Endothelial cell of umbilical vein (primary cell): ENCODE measurements at regions not wholly inside any gene's neighbourhood (a gene's known extent, or its start where the extent isn't known, plus 50 kb on each side); places are given as distances from the start of the nearest gene placed in this dataset.

Experiments used
- BruUV-seq: library from RNA; stranded (reverse); fragments of 400-500 nt; replicated peaks from 2 replicates; lab custom pipeline; 2021; lab: Mats Ljungman, UMichigan
- CTCF ChIA-PET: fragments of 300-600, 350-600 bp; sonication (Branson Sonifier 250); formaldehyde crosslinking; loops from one replicate; lab custom pipeline; 2021; ENCODE audit warnings: antibody characterized with exemption, inconsistent platforms; lab: Charles Lee
- POLR2A ChIA-PET: fragments of 300-600, 350-600 bp; sonication (Branson Sonifier 250); formaldehyde crosslinking; loops from one replicate; lab custom pipeline; 2021; ENCODE audit warnings: antibody characterized with exemption, inconsistent platforms; lab: Charles Lee
- DNase-seq: peaks from one replicate; pipeline ENCODE4 v3.0.0-alpha.2; 2011; ENCODE audit warnings: low read depth, low spot score
- FAIRE-seq: peaks from 2 replicates; lab custom pipeline; 2011; peaks lifted over from hg19 to GRCh38; lab: Jason Lieb, UNC
- H2AFZ ChIP-seq: 2 replicates; pipeline ENCODE4 v1.6.0; 2012; ENCODE audit warnings: low read depth, low read length, control low read depth, inconsistent platforms
- H3K27ac ChIP-seq: 2 replicates; pipeline ENCODE4 v1.5.1; 2011; ENCODE audit warnings: low read depth, mild to moderate bottlenecking, control low read depth, low read length, moderate library complexity; ENCODE audit not compliant: insufficient read depth
- H3K27me3 ChIP-seq, 2 experiments: 2 replicates each; pipeline versions ENCODE4 v1.6.0 to v1.6.1; 2011; ENCODE audit warnings: low read length in 2 of 2, mixed read lengths in 1 of 2; ENCODE audit not compliant: control insufficient read depth in 2 of 2, insufficient read depth in 2 of 2
- H3K36me3 ChIP-seq, 2 experiments: 2 replicates in 1 of 2; 3 replicates in 1 of 2; pipeline ENCODE4 v1.5.1; 2011; ENCODE audit warnings: low read length in 2 of 2, mild to moderate bottlenecking in 1 of 2, moderate library complexity in 1 of 2; ENCODE audit not compliant: control insufficient read depth in 2 of 2, insufficient read depth in 2 of 2; ENCODE audit errors: extremely low read depth in 1 of 2
- H3K4me1 ChIP-seq: 3 replicates; pipeline ENCODE4 v1.5.1; 2011; ENCODE audit warnings: mild to moderate bottlenecking, low read length; ENCODE audit not compliant: control insufficient read depth, insufficient read depth; ENCODE audit errors: extremely low read depth
- H3K4me2 ChIP-seq: 2 replicates; pipeline ENCODE4 v1.6.1; 2011; ENCODE audit warnings: low read length, control low read depth, mixed read lengths; ENCODE audit not compliant: insufficient read depth
- H3K4me3 ChIP-seq, 3 experiments: fragments of 200-600 bp in 1 of 3; sonication (generic), shearing (Covaris generic) in 1 of 3; replicated peaks in 1 of 3; 2 replicates each; pipeline ENCODE4 v1.5.1; 2011 to 2016; ENCODE audit warnings: control low read depth in 3 of 3, low read length in 3 of 3, mild to moderate bottlenecking in 2 of 3, inconsistent platforms in 1 of 3, low read depth in 1 of 3, moderate library complexity in 1 of 3; ENCODE audit not compliant: insufficient read depth in 1 of 3
- H3K79me2 ChIP-seq: 2 replicates; pipeline ENCODE4 v1.6.0; 2012; ENCODE audit warnings: low read length, inconsistent platforms; ENCODE audit not compliant: control insufficient read depth, insufficient read depth
- H3K9ac ChIP-seq: replicated peaks from 2 replicates; pipeline ENCODE3; 2011; ENCODE audit warnings: low read length, control low read depth; ENCODE audit not compliant: insufficient read depth; ENCODE audit errors: extremely low read depth
- H3K9me1 ChIP-seq: replicated peaks from 3 replicates; pipeline ENCODE4 v1.6.0; 2011; ENCODE audit warnings: mild to moderate bottlenecking, low read length; ENCODE audit not compliant: control insufficient read depth, insufficient read depth; ENCODE audit errors: extremely low read depth
- H3K9me3 ChIP-seq: replicated peaks from 2 replicates; pipeline ENCODE4 v1.5.1; 2012; ENCODE audit warnings: low read length, inconsistent platforms; ENCODE audit not compliant: control insufficient read depth, insufficient read depth
- H4K20me1 ChIP-seq: replicated peaks from 2 replicates; pipeline ENCODE3; 2011; ENCODE audit warnings: mild to moderate bottlenecking, low read length; ENCODE audit not compliant: control insufficient read depth, insufficient read depth; ENCODE audit errors: extremely low read depth
- EZH2 ChIP-seq: IDR thresholded peaks from 2 replicates; pipeline ENCODE4 v1.6.1; 2012; ENCODE audit warnings: borderline replicate concordance, low read depth, mild to moderate bottlenecking, moderate library complexity, low read length, inconsistent platforms; ENCODE audit not compliant: severe bottlenecking
- FOS ChIP-seq: IDR thresholded peaks from 2 replicates; pipeline ENCODE4 v1.6.1; 2011; ENCODE audit warnings: mild to moderate bottlenecking, low read length, moderate library complexity, borderline replicate concordance; ENCODE audit not compliant: insufficient read depth
- GATA2 ChIP-seq: IDR thresholded peaks from 2 replicates; pipeline ENCODE4 v1.7.0; 2011; ENCODE audit warnings: low read depth, mild to moderate bottlenecking, moderate library complexity, mixed read lengths, low read length; ENCODE audit not compliant: insufficient read length, insufficient read depth
- JUN ChIP-seq: IDR thresholded peaks from 2 replicates; pipeline ENCODE4 v1.6.1; 2011; ENCODE audit warnings: borderline replicate concordance, low read depth; ENCODE audit not compliant: insufficient read length, insufficient read depth
- MYC ChIP-seq: IDR thresholded peaks from one replicate; pipeline ENCODE4 v1.6.1; 2011; ENCODE audit warnings: mild to moderate bottlenecking, low read depth, low read length
- POLR2AphosphoS5 ChIP-seq: IDR thresholded peaks from 2 replicates; pipeline ENCODE4 v1.6.1; 2012; ENCODE audit warnings: low read depth, mild to moderate bottlenecking, control low read depth, low read length, moderate library complexity; ENCODE audit not compliant: insufficient read depth
- dilution Hi-C: fragments of 300-500 bp; cut with MboI; formaldehyde crosslinking; loops from one replicate; pipeline ENCODE4 v1.15.0; 2019; ENCODE audit warnings: low sequenced_read_pairs; ENCODE audit not compliant: extremely low pct_ligation_motif_present
- intact Hi-C: fragments of 100-400 bp; cut with micrococcal nuclease; formaldehyde crosslinking; loops from one replicate; pipeline ENCODE4 v1.10.0; 2022
- TF ChIP-seq, protein P1 (sequence below): IDR thresholded peaks from 2 replicates; pipeline ENCODE4 v1.6.1; 2011; ENCODE audit not compliant: insufficient read depth, insufficient read length

DNA sequence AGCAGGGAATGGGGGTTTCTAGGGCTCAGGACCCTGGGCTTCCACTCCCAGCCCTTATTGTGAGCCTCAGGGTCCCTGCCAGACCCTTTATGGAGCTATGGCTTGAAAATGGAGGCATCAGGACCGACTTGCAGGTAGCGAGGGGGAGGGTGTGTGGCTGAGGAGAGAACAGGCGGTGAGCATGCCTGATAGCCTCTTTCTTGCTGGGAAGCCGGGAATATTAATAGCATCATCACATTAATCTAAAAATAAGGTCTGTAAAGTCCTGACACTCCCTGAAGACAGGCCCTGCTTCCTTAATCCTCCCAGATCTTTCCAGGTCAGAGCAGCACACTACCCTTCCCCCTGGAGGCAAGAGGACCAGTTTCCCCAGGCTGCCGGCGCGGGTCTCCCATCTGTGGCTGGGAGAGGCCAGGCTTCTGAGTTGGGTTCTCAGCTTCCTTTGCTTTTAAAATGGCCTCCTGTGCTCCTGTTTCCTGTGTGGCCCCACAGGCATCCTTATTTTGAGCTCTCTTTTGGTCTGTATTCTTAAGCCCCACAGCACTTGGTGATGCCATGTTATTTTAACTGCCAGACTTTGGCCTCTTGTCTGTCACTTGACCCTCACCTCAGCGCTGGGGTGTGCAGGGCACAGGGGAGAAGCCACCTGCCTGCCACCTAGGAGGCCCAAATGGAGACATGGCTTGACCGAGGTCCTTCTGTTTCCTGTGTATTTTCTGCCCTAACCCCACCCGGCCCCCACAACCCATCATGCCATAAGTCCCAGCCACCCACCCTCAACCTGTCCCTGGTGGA is 185.0 kb upstream of the TOPAZ1 start:
- TF ChIP-seq, protein P1, sequence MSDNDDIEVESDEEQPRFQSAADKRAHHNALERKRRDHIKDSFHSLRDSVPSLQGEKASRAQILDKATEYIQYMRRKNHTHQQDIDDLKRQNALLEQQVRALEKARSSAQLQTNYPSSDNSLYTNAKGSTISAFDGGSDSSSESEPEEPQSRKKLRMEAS: no peak
- TF ChIP-seq JUN: no peak
- TF ChIP-seq FOS: no peak
- no peak for TF ChIP-seq EZH2
- TF ChIP-seq GATA2: no peak
- no peak for TF ChIP-seq POLR2AphosphoS5
- TF ChIP-seq MYC: no peak
- intact Hi-C loops: no loop called here
- Histone ChIP-seq H4K20me1 (no peaks in the 10 kb centered on the region), H2AFZ (no peak overlapping the region), H3K27me3 (peaks cover 0 to 2% of the 10 kb centered on the region in 2 experiments), H3K9me1 (no peaks in the 10 kb centered on the region), H3K27ac (no peak overlapping the region), H3K9ac (no peak overlapping the region), H3K4me2 (no peak overlapping the region), H3K4me1 (no peaks in the 10 kb centered on the region), H3K9me3 (no peaks in the 10 kb centered on the region), H3K79me2 (no peaks in the 10 kb centered on the region), H3K4me3 (no peak overlapping the region), H3K36me3 (no peaks in the 10 kb centered on the region)
- dilution Hi-C loops: no loop called here
- ChIA-PET POLR2A (no interaction called here), CTCF (no interaction called here)
- BruUV-seq: no TSS peak
- FAIRE-seq (no peak), DNase-seq (no peak)
